ENCODE measurements at regions not wholly inside any gene's neighbourhood (a gene's known extent, or its start where the extent isn't known, plus 50 kb on each side); places are given as distances from the start of the nearest gene placed in this dataset.

DNA sequence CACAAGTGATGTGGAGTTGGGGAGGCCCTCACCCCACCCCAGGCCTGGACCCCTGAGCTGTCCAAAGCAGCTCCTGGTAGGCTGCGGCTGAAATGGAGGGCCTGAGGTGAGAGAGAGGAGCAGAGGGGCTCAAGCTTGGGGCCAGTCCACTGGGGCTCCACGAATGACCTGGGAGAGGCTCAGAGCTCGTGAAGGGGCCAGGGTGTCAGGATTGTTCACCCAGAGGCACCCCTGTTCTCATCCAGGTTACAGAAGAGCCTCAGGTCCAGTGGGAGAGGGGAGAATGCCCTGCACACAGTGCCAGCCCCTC is 102.2 kb upstream of the RET start:
- H3K36me3 Mint-ChIP-seq (ENCODE audit: low read depth, unreplicated experiment): no peaks in the 10 kb centered on the region
- H3K27me3 Mint-ChIP-seq (ENCODE audit: unreplicated experiment): peaks cover 5% of the 10 kb centered on the region
- DNase-seq (ENCODE audit: low spot score): no peak
- TF ChIP-seq, protein P1, sequence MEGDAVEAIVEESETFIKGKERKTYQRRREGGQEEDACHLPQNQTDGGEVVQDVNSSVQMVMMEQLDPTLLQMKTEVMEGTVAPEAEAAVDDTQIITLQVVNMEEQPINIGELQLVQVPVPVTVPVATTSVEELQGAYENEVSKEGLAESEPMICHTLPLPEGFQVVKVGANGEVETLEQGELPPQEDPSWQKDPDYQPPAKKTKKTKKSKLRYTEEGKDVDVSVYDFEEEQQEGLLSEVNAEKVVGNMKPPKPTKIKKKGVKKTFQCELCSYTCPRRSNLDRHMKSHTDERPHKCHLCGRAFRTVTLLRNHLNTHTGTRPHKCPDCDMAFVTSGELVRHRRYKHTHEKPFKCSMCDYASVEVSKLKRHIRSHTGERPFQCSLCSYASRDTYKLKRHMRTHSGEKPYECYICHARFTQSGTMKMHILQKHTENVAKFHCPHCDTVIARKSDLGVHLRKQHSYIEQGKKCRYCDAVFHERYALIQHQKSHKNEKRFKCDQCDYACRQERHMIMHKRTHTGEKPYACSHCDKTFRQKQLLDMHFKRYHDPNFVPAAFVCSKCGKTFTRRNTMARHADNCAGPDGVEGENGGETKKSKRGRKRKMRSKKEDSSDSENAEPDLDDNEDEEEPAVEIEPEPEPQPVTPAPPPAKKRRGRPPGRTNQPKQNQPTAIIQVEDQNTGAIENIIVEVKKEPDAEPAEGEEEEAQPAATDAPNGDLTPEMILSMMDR (IDR thresholded peaks at IDR 0.05; ENCODE audit: unreplicated experiment): no peak
- H3K27ac Mint-ChIP-seq (ENCODE audit: unreplicated experiment): no peak overlapping the region
- no peak overlapping the region for H3K4me3 Mint-ChIP-seq (ENCODE audit: unreplicated experiment)
- no peaks in the 10 kb centered on the region for H3K4me1 Mint-ChIP-seq (ENCODE audit: unreplicated experiment)
- H3K9me3 Mint-ChIP-seq (ENCODE audit: unreplicated experiment): no peaks in the 10 kb centered on the region

DNA sequence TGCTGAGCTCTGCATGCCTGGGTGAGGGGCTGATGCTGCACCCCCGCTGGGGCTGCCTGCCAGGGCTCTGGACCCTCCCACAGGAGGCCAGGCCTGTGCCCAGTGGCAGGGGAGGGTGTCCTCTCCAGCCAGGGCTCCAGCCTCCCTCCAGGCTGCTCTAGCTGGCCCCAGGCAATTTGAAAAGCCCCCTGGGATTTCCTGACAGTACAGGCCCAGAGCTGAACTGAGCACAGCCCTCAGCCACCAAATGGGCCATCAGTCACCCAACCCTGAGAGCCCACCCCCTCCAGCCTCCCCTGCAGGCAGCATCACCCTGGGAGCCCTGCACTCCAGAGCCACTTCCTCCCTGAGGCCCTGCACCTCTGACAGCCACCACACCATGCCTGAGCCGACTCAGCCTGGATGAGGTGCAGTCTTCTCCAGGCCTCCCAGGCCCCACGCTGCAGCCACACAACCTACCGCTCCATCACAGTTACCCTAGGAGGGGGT is 101.8 kb upstream of the RET start:
- DNase-seq (ENCODE audit: low spot score): no peak
- Mint-ChIP-seq H3K36me3 (ENCODE audit: low read depth, unreplicated experiment) (no peaks in the 10 kb centered on the region), H3K9me3 (ENCODE audit: unreplicated experiment) (no peaks in the 10 kb centered on the region), H3K27me3 (ENCODE audit: unreplicated experiment) (peaks cover 5% of the 10 kb centered on the region), H3K4me3 (ENCODE audit: unreplicated experiment) (no peak overlapping the region), H3K27ac (ENCODE audit: unreplicated experiment) (no peak overlapping the region), H3K4me1 (ENCODE audit: unreplicated experiment) (no peaks in the 10 kb centered on the region)
- TF ChIP-seq, protein P1 (IDR thresholded peaks at IDR 0.05; ENCODE audit: unreplicated experiment): no peak

DNA sequence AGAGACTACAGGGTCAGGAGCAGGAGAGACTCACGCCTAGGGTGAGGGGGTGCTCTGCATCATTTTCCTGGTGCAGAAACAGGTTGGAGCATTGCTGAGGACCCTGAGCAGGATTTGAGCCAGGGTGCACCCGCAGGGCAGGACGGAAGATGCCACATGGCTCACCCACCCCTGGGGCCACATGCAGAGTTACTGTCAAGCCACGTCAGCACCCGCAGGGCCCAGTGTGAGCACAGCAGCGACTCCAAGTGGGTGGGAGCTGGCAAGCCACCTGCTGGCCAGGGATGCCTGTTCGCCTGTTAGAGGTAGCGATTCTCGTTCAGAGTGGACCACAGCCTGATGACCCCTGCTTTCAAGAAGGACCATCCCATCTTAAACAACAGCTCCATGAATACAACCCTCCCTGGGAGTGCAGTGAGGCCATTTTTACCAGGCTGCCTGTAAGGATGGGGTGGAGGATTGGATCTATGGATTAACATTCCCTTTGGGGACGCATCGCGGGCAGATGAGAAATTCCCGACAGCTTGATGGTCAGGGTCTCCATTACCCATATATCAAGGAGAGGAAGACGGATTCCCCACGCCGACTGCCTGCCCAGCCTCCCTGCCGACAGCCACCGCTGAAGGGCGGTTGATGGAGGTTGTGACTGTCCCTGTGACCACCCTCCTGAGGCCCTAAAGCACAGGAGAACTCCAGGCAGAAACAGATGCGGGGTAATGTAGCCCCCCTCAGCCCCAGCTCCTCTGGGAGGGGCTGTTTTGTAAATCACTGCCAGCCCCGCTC is 101.1 kb upstream of the RET start:
- Mint-ChIP-seq H3K9me3 (ENCODE audit: unreplicated experiment) (no peaks in the 10 kb centered on the region), H3K4me1 (ENCODE audit: unreplicated experiment) (no peaks in the 10 kb centered on the region), H3K27ac (ENCODE audit: unreplicated experiment) (no peak overlapping the region), H3K4me3 (ENCODE audit: unreplicated experiment) (no peak overlapping the region), H3K36me3 (ENCODE audit: low read depth, unreplicated experiment) (no peaks in the 10 kb centered on the region), H3K27me3 (ENCODE audit: unreplicated experiment) (peaks cover 5% of the 10 kb centered on the region)
- TF ChIP-seq, protein P1 (IDR thresholded peaks at IDR 0.05; ENCODE audit: unreplicated experiment): no peak
- DNase-seq (ENCODE audit: low spot score): no peak

DNA sequence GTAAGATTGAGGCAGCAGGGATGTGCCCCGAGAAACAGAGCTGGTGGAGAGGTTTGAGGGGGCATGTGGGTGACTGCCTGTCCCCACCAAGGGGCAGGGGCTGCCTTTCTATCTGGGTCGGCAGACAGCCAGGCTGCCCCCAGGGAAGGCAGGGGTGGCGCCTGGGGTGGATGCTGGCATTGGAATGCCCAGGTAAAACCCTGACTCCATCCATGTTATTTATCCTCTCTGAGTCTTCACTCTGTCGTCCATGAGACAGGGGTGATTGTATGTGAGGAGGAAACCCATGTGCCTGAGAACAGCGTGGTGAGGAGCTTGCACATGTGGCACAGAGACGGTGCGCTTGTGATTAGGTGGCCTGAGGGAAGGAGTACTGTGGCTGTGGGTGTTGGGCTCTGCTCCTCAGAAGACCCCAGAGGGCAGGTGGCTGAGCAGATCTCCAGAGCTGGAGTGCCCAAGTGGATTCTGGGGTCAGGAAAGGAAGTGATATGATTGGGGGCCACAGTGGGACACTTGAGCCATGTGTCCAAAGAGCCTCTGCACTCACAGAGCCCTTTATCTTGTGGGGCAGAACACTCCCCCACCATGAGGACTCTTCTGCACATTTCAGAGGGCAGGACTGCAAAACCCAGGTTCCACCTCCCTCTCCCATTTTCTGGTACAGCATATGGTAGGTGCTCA is 100.4 kb upstream of the RET start:
- Mint-ChIP-seq H3K27me3 (ENCODE audit: unreplicated experiment) (peaks cover 5% of the 10 kb centered on the region), H3K4me3 (ENCODE audit: unreplicated experiment) (no peak overlapping the region), H3K9me3 (ENCODE audit: unreplicated experiment) (no peaks in the 10 kb centered on the region), H3K4me1 (ENCODE audit: unreplicated experiment) (no peaks in the 10 kb centered on the region), H3K36me3 (ENCODE audit: low read depth, unreplicated experiment) (no peaks in the 10 kb centered on the region), H3K27ac (ENCODE audit: unreplicated experiment) (no peak overlapping the region)
- no peak for DNase-seq (ENCODE audit: low spot score)
- TF ChIP-seq, protein P1 (IDR thresholded peaks at IDR 0.05; ENCODE audit: unreplicated experiment): no peak

DNA sequence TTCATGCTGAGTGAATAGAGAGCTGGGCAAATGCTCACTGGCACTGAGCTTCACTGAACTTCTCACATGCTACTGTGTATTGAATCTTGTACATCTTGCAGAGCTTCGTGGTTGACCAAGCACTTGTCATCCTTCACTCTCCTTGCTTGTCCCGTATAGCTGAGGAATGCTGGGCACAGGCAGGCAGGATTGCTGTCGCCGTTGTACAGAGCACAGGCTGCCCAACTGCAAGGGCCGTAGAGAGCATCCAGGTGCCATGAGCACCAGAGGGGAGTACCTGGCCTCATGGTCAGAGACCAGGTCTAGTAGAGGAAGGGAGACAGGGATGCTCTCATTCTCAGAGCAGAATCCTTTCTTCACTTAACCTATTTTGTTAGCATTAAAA is 99.8 kb upstream of the RET start:
- H3K27ac Mint-ChIP-seq (ENCODE audit: unreplicated experiment): no peak overlapping the region
- H3K9me3 Mint-ChIP-seq (ENCODE audit: unreplicated experiment): no peaks in the 10 kb centered on the region

More for the DNA sequence above, 99.8 kb upstream of the RET start:
- Mint-ChIP-seq H3K4me3 (ENCODE audit: unreplicated experiment) (no peak overlapping the region), H3K4me1 (ENCODE audit: unreplicated experiment) (no peaks in the 10 kb centered on the region), H3K36me3 (ENCODE audit: low read depth, unreplicated experiment) (no peaks in the 10 kb centered on the region), H3K27me3 (ENCODE audit: unreplicated experiment) (peaks cover 5% of the 10 kb centered on the region)
- no peak for DNase-seq (ENCODE audit: low spot score)
- TF ChIP-seq, protein P1 (IDR thresholded peaks at IDR 0.05; ENCODE audit: unreplicated experiment): no peak
